ENCODE measurements at regions not wholly inside any gene's neighbourhood (a gene's known extent, or its start where the extent isn't known, plus 50 kb on each side); places are given as distances from the start of the nearest gene placed in this dataset.
"Not testable (repeated sequence)": the region's sequence is repeated elsewhere in the genome, so short reads cannot be mapped to it uniquely, and the experiment has no call there.

DNA sequence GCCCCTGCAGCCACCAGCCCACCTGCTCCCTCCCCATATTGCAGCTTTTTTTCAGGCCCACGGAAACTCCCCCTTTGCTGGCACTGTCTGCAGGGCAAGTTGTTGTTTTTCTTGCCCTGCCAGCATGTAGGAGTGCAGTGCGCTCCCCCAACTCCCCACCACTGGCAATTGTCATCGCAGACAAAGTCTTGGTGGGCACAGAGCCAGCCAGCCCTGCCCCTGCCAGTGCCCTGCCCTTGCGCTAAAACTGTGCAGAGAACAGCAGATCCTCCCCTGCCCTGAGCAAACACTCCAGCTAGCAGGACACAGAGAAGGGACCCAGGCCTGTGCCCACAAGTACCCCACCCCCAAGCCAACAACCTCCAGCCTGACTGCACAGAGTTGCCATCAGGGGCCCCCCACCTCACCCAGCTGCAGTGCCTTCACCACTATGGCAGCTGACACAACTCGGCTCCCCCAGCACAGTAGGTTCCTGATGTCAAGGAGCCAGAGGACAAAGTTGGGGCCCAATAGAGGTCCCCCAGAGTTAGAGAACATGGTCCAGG, 158.1 kb upstream of the ARHGAP42 start:
- no peak overlapping the region for H3K4me3 ChIP-seq (ENCODE audit: low read depth, low read length)
- DNase-seq (ENCODE audit: low read depth): no peak
- TF ChIP-seq, protein P1, sequence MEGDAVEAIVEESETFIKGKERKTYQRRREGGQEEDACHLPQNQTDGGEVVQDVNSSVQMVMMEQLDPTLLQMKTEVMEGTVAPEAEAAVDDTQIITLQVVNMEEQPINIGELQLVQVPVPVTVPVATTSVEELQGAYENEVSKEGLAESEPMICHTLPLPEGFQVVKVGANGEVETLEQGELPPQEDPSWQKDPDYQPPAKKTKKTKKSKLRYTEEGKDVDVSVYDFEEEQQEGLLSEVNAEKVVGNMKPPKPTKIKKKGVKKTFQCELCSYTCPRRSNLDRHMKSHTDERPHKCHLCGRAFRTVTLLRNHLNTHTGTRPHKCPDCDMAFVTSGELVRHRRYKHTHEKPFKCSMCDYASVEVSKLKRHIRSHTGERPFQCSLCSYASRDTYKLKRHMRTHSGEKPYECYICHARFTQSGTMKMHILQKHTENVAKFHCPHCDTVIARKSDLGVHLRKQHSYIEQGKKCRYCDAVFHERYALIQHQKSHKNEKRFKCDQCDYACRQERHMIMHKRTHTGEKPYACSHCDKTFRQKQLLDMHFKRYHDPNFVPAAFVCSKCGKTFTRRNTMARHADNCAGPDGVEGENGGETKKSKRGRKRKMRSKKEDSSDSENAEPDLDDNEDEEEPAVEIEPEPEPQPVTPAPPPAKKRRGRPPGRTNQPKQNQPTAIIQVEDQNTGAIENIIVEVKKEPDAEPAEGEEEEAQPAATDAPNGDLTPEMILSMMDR (IDR thresholded peaks at IDR 0.05; ENCODE audit: insufficient read depth, low read depth, low read length, missing control alignments): no peak

- DNase-seq (ENCODE audit: low read depth); H3K4me3 ChIP-seq (ENCODE audit: low read depth, low read length): not testable (repeated sequence)
These were observed 155.8 kb upstream of the ARHGAP42 start for GRCh38 chr11:100531290-100531689.

- DNase-seq (ENCODE audit: low read depth): no peak
- TF ChIP-seq, protein P1 (IDR thresholded peaks at IDR 0.05; ENCODE audit: insufficient read depth, low read depth, low read length, missing control alignments): no peak
- no peak overlapping the region for H3K4me3 ChIP-seq (ENCODE audit: low read depth, low read length)
These were observed 150.1 kb upstream of the ARHGAP42 start for GRCh38 chr11:100536979-100537378.

DNA sequence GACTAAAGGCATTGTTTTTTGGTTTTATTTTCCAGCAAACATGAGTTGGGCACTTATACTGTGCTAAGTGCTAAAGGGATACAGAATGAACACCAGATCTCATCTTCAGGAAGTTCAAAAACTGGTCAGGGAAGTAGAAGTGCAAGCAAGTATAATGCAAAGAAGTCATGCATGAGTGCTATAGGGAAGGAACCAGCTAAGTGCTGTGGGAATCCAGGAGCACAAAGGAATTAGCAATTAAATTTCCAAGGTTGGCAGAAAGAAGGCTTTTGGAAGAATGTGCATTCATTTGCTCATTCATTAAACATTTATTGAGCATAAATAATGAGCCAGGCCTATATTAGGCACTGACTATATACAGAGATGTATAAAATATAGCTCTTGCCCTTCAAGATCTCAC, 143.7 kb upstream of the ARHGAP42 start:
- no peak for DNase-seq (ENCODE audit: low read depth)
- TF ChIP-seq, protein P1 (IDR thresholded peaks at IDR 0.05; ENCODE audit: insufficient read depth, low read depth, low read length, missing control alignments): no peak
- no peak overlapping the region for H3K4me3 ChIP-seq (ENCODE audit: low read depth, low read length)

DNA sequence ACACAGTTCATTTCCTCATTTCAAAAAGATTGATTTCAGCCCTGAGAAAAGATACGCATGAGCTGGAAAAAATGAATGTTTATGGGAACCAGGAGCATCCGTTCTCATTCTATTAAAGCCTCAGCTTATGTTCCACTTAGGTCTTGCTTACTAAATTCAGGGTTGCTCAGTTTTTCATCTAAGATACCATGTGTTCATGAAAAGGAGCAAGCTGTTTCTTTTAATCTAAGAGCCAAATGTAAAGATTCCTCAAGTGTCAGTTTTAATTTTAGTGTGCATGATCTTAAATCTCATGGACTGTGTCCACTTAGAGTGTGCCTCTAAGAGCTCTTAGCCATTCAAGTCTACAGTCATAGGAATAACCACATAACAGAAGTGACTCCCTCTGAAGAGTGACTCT, 141.5 kb upstream of the ARHGAP42 start:
- DNase-seq (ENCODE audit: low read depth): no peak
- H3K4me3 ChIP-seq (ENCODE audit: low read depth, low read length): no peak overlapping the region
- TF ChIP-seq, protein P1 (IDR thresholded peaks at IDR 0.05; ENCODE audit: insufficient read depth, low read depth, low read length, missing control alignments): no peak

DNA sequence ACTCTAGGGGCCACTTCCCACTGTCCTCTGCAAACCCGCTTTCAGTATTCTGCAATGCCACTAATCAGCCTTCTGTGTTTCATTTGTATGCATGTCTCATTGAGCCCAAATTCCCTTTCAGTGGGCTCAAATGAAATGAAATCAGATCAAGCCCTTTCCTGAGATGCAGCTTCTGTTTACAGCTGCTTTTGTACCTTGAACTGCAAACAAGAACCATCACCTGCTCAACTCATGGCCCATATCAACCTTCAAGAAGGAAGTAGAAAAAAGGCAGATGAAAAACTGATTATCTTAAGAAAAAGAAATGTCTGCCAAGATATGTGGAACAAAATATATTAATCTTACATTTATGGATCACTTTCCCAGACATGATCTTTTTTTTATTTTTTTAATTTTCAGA, 141.1 kb upstream of the ARHGAP42 start:
- no peak overlapping the region for H3K4me3 ChIP-seq (ENCODE audit: low read depth, low read length)
- no peak for DNase-seq (ENCODE audit: low read depth)
- TF ChIP-seq, protein P1 (IDR thresholded peaks at IDR 0.05; ENCODE audit: insufficient read depth, low read depth, low read length, missing control alignments): no peak

DNA sequence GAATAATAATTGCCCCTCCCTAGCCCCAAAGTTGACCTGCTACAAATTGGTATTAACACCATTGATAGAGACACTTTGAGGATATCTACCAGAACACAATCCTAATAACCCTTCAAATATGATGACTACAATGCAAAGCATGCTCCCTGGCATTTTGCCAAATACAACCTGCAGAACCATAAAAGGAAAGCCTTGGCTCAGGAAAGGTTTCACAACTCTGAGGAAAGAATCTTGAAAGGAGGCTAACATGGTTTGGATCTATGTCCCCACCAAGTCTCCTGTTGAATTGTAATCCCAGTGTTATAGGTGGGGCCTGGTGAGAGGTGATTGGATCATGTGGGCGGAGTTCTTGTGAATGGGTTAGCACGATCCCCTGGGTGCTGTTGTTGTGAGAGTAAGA, 140.4 kb upstream of the ARHGAP42 start:
- TF ChIP-seq, protein P1 (IDR thresholded peaks at IDR 0.05; ENCODE audit: insufficient read depth, low read depth, low read length, missing control alignments): no peak
- DNase-seq (ENCODE audit: low read depth): no peak
- no peak overlapping the region for H3K4me3 ChIP-seq (ENCODE audit: low read depth, low read length)
